ENCODE measurements at regions not wholly inside any gene's neighbourhood (a gene's known extent, or its start where the extent isn't known, plus 50 kb on each side); places are given as distances from the start of the nearest gene placed in this dataset.
A peak's percentile ranks its signal among the peaks of the same experiment; 100 is the strongest.
"Not testable (repeated sequence)": the region's sequence is repeated elsewhere in the genome, so short reads cannot be mapped to it uniquely, and the experiment has no call there.

DNA sequence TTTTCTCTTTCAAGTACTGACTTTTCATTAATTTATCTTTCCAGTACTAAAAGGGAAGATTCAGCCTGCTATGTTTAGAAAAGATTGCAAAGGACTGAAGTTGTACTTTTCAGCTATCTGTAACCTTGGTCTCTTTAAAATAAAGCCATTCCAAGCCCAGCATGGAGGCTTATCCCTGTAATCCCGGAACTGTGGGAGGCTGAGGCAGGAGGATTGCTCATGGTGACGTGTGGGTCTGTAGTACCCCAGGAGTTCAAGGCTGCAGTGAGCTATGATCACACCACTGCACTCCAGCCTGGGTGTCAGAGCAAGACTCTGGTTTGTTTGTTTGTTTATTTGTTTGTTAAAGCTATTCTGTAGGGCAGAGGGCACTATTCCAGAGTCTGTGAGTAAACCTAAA, 50.6 kb upstream of the TMEM170B start:
- no peak for DNase-seq (ENCODE audit: low read depth)

DNA sequence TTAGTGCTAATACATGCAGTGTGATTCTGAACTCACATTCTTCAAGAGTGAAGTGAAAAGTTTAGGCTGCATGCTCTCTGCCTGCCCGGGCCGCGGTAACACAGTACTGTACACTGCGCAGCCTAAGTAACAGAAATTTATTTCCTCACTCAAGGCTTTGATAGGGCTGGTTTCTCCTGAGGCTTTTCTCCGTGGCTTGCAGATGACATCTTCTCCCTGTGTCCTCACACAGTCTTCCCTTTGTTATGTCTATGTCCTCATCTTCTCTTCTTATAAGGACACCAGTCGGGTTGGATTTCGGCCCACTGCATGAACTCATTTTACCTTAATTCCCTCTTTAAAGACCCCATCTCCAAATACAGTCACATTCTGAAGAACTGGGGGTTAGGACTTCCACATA, 51.1 kb upstream of the TMEM170B start:
- DNase-seq (ENCODE audit: low read depth), result no peak

DNA sequence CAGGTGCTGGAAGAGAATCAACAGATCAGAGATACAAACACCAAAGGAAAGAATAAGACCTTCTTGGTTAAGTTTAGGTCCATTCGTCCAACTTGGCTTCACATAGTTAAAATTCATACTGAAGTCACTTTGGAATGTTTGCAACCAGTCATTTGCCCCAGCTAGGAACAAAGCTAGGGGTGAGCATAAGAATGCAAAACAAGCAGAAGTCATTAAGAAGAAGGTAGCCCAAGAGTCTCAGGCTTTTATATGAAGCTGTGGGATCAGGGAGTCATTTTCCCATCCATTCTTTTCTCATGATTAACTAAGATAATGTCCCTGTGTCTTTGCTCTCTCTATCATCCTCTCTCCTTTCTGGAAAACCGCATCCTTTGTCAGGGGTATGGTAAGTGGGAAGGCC, 51.5 kb upstream of the TMEM170B start:
- peak; percentile 55 for DNase-seq (ENCODE audit: low read depth)

DNA sequence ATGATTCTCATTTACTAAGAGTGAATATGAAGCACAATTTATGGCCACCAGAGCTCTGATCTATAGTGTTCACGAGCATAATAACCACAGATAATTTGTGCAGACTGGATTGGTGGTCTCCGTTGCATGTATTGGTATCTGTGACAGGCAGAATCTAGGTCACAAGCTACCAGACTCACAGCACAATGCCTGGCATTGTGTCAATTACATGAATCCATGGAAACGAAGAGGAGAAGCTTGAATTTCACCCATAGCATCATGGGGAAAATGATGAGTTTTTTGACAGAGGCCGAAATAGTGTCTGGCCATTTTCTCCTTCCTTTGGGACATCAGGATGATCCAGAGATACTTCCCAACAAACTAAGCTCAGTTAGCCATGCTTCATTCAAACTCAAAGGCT, 52.3 kb upstream of the TMEM170B start:
- no peak for DNase-seq (ENCODE audit: low read depth)

DNA sequence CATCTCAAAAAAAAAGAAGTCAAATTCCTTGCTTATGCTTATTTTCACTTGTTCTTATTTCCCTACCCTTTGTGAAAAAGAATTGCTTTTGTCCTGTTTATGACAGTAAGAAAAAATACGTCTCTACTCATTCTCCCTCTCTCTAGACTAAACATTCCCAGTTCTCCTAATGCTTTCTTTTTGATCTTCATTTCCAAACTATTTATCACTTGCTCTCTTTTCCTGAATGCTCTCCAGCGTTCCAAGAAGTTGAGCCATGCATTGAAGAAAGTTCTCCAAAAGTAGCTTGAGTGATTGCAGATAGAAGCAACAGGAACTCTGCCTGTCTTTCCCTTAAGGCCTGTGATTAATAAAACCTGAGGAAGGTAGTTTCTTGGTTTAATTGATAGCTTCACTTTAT, 53.1 kb upstream of the TMEM170B start:
- DNase-seq (ENCODE audit: low read depth), result no peak

DNA sequence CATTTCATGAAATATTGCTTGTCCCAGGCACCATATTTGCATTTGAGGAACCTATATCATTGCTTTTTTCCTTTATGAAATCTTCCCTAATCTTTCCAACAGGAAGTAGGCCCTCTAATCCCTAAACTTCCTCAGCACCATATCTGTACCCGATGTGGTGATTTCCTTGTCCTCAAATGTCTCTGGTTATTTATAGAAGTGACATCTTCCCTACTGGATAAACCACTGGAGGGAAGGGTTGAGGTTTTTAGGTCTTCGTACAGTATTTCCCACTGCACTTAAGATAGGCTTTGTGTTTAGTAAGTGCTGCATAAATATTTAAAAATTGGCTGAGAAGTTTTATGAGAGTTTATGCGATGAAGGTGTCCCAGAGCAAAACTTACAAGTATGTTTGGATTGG, 54.9 kb upstream of the TMEM170B start:
- DNase-seq (ENCODE audit: low read depth), result no peak

DNA sequence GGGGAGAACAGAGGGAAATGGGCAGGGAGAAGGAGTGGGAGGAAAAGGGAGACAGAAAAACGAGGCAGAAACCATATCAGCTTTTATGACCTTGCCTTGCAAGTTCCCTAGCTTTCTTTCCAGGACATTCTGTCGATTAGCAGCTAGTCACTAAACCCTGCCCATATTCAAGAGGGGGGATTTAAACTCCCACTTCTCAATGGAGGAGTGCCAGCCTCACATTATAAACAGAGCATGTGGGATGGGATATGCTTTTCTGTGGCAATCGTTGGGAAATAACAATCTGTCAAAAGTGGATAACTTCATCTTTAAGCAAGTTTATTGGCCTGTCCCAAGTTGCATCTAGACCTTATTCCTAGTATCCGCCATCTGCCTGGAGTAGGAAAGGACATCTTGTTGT, 57.0 kb upstream of the TMEM170B start:
- no peak for DNase-seq (ENCODE audit: low read depth)

DNA sequence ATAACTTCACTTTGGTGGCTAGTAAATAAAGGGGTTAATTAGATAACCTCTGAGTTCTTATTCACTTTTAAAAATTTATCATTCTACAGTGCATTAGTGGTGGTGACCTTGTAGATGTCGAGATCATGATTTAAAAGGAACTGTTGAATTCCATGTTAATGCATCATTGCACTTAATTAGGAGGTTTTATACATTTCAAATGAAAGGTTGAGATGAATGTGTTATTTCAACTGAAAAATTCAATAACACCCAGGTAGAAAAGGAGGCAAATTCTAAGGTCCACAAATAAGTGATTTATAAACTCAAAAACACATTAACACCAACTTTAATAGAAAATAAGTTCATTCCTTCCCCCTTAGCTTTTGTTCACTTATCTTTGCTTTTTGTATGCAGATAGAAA, 58.3 kb upstream of the TMEM170B start:
- DNase-seq (ENCODE audit: low read depth), result peak; percentile 85

DNA sequence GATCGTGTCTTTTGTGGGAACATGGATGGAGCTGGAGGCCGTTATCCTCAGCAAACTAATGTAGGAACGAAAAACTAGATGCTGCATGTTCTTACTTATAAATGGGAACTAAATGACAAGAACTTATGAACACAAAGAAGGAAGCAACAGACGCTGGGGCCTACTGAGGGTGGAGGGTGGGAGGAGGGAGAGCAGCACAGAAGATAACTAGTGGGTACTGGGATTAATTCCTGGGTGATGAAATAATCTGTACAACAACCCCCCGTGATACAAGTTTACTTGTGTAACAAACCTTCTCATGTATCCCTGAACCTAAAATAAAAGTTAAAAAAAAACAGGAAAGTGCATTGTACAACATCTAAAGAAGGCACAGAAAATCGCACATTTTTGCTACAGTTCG, 59.0 kb upstream of the TMEM170B start:
- no peak for DNase-seq (ENCODE audit: low read depth)

DNA sequence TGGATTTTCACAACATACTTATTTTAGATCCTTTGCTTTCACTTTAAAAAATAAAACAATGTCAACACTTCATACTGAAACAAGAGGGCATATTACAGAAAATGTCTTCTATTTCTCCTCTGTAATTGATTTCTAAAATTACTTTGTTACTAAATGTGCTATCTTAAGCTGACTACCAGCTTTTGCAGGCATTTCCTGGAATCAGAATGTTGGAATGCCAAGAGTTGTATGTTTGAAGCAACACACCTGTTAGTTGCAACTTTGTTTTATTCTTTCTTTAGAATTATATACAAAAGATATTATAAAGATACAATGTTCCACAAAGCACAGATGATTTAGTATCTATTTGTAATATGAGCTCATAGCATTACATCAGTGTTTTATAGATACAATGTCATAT, 62.5 kb upstream of the TMEM170B start:
- no peak for DNase-seq (ENCODE audit: low read depth)

DNA sequence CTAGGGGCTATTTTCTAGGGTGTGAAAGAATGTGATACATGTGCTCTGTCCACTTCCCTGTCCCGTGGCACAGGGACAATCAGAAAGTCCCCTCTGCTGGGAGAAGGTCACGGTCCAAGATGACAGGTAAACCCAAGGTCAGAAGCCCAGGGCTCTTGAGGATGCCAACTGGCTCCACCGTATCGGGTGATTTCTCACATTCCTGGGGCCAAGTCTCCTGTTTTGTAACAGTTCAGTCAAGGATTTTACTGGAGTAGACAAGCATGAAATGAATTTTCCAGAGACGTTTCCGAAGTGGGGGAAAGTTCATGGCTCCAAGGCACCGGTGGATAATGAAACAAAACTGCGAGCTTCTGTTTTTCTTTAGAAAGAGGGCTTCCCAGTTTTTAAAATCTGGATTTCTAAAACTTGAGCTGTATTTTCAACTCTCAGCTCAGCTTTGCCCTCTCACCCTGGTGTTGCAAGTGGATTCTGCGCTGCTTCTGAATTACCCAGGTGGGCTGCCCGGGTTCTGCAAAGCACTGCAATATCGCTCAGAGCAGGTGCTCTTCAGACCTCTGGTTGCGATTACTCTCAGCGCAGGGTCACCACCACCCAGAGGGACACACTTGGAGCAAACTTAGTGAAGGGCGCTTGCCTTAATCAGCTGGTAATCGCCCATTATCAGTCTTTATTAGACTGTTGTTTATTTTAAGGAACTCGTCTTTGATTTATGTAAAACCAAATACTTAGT, 64.4 kb upstream of the TMEM170B start:
- DNase-seq (ENCODE audit: low read depth), result peak; percentile 78

DNA sequence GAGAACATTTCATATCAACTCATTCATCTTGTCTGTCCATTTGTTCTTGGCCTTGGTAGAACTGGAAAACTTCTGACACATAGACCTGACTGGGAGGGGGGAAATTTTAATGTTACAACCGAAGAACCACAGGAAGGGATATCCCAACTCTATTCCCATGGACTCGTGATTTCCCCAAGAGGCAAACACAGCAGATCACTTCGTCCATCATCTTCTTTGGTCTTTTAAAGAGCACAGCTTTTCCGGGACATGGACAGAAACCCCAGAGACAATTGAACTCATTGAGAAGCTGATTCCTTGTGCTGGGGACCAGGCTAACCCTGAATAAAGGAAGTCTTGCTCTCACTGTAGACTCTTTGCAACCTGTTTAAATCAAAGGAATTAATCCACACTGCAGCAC, 66.3 kb upstream of the TMEM170B start:
- no peak for DNase-seq (ENCODE audit: low read depth)

DNA sequence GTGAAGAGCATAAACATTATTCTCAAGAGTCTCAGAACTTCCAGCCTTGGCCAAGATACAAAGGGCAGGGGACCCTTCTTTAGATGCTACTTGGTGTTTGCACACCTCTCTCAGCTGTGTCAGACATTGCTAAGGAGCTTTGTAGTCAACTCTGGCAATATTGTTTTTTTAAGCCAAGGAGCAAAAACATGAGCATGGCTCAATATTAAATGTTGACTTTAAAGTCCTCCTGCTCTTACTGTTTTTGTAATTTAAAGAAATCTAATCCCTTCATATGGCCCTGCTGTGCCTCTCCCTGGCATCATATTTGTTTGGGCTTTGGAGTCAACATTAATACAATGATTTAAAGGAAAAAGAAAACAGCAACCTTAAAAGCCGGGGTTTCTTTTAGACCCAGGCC, 67.9 kb upstream of the TMEM170B start:
- no peak for DNase-seq (ENCODE audit: low read depth)

DNA sequence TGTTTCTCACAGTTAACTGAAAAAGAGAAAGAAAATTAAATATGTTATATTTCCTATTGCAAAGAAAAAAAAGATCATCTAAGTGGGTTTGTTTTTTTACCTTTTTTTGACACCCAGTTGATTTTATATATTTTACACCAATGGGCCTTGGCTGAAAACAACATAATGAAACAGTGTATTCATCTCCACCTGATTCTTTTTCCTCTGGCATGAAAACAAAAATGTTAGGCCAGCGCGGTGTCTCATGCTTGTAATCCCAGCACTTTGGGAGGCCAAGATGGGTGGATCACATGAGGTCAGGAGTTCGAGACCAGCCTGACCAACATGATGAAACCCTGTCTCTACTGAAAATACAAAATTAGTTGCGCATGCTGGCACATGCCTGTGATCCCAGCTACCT, 69.3 kb upstream of the TMEM170B start:
- DNase-seq (ENCODE audit: low read depth), result not testable (repeated sequence)

DNA sequence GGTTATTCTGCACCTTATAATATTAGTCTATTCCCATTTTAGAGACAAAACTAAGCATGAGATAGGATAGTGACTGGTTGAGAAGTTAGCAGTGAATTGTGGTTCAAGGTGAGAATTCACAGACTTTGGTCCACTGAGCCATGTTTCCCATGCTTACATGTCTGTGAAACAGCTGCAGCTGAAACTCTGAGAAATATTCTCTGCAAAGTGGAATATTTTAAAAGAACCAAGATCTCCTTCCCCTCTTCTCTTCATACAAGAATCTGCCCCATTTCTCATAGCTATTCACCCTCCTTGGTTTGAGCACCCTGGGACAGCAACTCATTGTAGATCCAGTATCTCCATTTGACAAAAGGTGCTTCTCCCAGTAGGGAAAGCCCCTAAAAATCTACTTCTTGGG, 70.2 kb upstream of the TMEM170B start:
- no peak for DNase-seq (ENCODE audit: low read depth)

DNA sequence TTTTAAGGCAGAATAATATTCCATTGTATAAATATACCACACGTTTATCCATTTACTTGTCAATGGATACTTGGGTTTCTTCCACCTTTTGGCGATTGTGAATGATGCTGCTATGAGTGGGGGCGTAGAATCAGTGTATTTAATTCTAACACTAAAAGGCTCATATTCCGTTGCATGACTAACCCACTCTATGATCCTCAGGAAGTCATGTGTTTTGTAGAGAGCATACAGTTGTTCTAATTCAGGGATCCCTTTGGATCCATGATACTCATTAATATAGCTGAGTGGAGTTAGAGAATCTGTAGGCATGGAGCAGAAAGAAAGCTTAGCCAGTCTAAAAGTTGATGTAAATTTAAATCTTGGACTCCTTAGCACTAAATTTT, 74.2 kb upstream of the TMEM170B start:
- DNase-seq (ENCODE audit: low read depth), result no peak

DNA sequence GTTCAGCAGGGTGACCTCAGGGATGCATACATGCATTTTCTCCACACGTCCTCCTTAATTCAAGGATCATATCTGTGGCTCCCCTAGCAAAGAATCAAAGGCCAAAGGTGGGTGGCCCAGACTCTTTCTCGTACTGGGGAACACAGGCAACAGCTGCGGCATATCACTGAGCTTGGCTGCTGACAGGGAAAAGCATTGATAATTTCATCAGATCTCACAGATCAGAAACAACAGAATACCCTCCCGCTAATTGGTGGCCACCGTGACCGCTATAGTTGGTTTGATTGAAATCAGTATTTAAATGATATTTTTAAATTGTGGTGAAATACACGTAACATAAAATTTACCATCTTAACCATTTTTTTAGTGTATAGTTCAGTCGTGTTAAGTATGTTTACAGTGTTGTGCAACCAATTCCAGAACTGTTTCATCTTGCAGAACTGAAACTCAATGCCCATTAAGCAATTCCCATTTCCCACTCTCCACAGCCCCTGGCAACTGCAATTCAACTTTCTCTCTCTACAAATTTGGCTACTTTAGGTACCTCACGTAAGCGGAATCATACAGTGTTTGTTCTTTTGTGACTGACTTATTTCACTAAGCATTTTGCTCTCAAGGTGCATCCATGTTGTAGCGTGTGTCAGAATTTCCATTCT, 74.7 kb upstream of the TMEM170B start:
- DNase-seq (ENCODE audit: low read depth), result no peak

DNA sequence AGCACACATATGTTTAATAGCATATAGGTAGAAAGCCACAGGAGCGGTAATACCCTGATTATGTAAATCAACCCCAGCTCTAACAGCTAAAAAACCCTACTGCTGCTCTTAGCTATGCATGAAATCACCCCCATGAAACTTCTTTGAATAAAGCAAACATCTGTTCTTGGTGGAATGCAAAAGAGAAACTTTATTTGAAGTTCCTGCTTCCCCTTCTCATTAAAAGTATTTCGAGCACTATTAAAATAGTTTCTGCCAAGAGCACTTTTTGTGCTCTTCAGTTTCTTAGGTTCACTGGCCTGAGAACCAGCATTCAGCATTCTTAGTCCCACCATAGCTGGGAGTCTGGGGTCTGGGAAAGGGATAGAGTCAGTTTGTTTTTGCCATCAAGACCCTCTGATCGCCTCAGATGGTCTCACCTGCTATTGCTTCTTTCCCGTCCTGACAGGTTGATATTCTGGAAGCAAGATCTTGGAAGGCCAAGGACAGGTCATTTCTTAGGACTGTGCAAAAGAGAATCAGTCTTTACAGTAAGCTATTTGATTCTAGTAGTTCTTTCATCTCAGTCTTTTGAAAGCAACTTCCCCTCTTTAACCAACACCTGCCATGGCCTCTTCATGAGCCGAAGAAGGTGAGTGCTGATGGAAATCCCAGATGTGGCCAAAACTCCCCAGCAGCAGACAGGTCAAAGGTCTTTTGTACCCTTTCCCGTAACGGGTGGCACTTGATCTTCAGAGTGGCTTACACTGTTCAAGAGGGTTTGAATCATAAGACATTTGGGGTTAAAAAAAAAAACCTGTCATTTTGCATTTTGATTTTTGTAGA, 76.5 kb upstream of the TMEM170B start:
- DNase-seq (ENCODE audit: low read depth), result peak; percentile 32

DNA sequence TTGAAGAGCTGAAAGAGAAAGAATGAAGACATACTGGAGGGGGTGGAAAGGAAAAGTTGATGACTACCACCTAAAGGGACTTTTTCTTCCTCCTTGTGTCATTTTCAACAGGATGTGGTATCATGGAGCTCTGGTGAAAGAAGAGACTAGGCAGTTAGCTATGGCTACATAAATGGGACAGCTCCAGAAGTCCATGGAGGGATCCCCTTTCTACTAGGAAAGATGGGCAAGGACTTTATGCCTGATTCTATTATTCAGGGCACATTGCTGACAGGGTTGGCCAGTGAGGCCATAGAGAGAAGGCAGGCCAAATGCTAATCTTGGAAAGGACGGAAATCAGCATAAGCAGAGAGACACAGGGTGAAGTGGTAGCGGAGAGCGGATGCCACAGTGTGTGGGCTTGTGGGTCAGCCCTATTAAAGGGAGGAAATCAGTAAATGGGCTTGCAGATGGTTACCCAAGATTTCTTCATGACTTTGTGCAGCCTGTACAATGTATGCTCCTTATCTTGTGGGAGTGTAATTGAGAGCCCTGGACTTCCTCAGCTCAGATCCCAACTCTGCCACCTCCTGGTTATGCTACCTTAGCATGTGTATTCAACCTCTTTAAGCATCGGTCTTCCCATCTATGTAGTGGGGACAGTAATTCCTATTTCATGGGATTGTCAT, 77.4 kb upstream of the TMEM170B start:
- DNase-seq (ENCODE audit: low read depth), result peak; percentile 50

DNA sequence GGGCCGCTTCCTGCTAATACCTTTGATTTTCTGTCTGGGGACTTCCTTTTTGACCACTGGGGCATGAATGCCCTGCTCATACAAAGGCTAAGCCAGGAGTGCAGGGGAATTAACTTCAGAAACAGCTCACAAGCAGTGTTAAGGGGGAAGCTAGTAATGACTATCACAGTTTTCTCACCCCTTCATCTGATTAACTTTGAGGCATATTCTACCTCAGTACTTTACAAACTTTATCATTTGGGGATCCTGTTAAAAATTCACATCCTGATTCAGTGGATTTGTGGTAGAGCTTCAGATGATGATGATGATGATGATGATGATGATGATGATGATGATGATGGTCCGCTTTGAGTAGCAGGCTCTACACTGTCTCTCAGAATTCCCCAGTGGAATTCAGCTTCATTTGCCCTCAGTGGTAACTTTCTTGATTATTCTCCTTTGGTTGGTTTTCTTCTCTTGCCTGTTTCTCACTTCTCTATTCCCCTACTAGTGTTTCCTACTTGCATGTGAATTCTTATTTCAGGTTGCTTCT, 78.4 kb upstream of the TMEM170B start:
- peak; percentile 30 for DNase-seq (ENCODE audit: low read depth)

DNA sequence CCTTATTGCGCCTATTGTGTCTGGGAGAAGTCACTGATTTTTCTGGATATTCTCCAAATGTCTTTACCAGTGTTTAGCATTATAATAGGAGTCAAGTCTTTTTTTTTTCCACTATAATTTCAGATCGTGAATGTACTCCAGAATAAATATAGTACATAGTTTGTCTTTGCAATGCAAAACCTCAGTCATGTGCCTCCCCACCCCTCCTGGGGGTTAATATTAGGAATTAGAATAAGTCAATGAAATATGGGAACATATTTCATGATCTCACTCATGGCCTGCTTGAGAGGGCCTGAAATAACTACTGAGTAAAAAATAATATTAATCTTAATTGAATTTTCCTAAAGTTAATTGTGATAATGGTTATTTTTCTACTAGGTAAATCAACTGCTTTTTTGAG, 79.0 kb upstream of the TMEM170B start:
- no peak for DNase-seq (ENCODE audit: low read depth)

DNA sequence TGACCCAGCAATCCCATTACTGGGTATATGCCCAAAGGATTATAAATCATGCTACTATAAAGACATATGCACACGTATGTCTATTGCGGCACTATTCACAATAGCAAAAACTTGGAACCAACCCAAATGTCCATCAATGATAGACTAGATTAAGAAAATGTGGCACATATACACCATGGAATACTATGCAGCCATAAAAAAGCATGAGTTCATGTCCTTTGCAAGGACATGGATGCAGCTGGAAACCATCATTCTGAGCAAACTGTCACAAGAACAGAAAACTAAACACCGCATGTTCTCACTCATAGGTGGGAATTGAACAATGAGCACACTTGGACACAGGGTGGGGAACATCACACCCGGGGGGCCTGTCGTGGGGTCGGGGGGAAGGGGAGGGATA, 80.1 kb upstream of the TMEM170B start:
- DNase-seq (ENCODE audit: low read depth), result not testable (repeated sequence)

All from renal cortical epithelial cell (primary cell).